Hepatocyte (in vitro differentiated cells): ENCODE measurements at regions not wholly inside any gene's neighbourhood (a gene's known extent, or its start where the extent isn't known, plus 50 kb on each side); places are given as distances from the start of the nearest gene placed in this dataset.

Experiments used
- CTCF ChIP-seq: fragments of 200-600 bp; sonication (generic); IDR thresholded peaks from 2 replicates; pipeline ENCODE4 v1.5.1; 2016; ENCODE audit warnings: antibody characterized with exemption, mild to moderate bottlenecking; ENCODE audit not compliant: poor library complexity
- EZH2 ChIP-seq: fragments of 200-600 bp; sonication (generic); IDR thresholded peaks from 2 replicates; pipeline ENCODE4 v1.6.1; 2016; ENCODE audit warnings: antibody characterized with exemption, mild to moderate bottlenecking, borderline replicate concordance
- EZH2phosphoT487 ChIP-seq: fragments of 200-600 bp; sonication (generic); IDR thresholded peaks from one replicate; pipeline ENCODE4 v1.6.1; 2018; ENCODE audit warnings: antibody characterized with exemption, mild to moderate bottlenecking, low read depth, moderate library complexity; ENCODE audit not compliant: unreplicated experiment, severe bottlenecking

- TF ChIP-seq CTCF, result no peak
- no peak for TF ChIP-seq EZH2
- TF ChIP-seq EZH2phosphoT487, result no peak
Measured at GRCh38 chr3:118707991-118708390, 326.7 kb downstream of the IGSF11 start.
